ENCODE measurements at regions not wholly inside any gene's neighbourhood (a gene's known extent, or its start where the extent isn't known, plus 50 kb on each side); places are given as distances from the start of the nearest gene placed in this dataset.

- TF ChIP-seq CTCF (IDR thresholded peaks at IDR 0.05): no peak
- TF ChIP-seq POLR2A (IDR thresholded peaks at IDR 0.05): no peak
Measured at GRCh38 chr14:98321841-98322240, 950.2 kb downstream of the BCL11B start.
